Skin epidermis (tissue), 12 donors: ENCODE measurements at regions not wholly inside any gene's neighbourhood (a gene's known extent, or its start where the extent isn't known, plus 50 kb on each side); places are given as distances from the start of the nearest gene placed in this dataset.

Source experiments
- H3K27ac ChIP-seq, 21 experiments: fragments of 200-600 bp; sonication (generic) in 11 of 21; one replicate each; pipeline ENCODE4 v1.5.0; 2020; ENCODE audit warnings: mild to moderate bottlenecking in 3 of 21, inconsistent platforms in 2 of 21, moderate library complexity in 2 of 21
- H3K4me3 ChIP-seq, 7 experiments: fragments of 200-600 bp; sonication (generic) in 2 of 7; one replicate each; pipeline ENCODE4 v1.5.0; 2020; ENCODE audit warnings: inconsistent platforms in 2 of 7, mild to moderate bottlenecking in 2 of 7, moderate library complexity in 1 of 7

- Histone ChIP-seq H3K27ac (no peak overlapping the region), H3K4me3 (no peak overlapping the region)
Observed at GRCh38 chr2:19670303-19670702, 231.5 kb downstream of the TTC32 start.

GRCh38 chr2:19669559-19669958 lies 232.2 kb downstream of the TTC32 start:
- no peak overlapping the region for H3K4me3 ChIP-seq
- H3K27ac ChIP-seq, result no peak overlapping the region

GRCh38 chr2:19669126-19669525 lies 232.7 kb downstream of the TTC32 start:
- H3K4me3 ChIP-seq, result no peak overlapping the region

GRCh38 chr2:19667536-19667949 lies 234.2 kb downstream of the TTC32 start:
- H3K27ac ChIP-seq, result no peak overlapping the region
- no peak overlapping the region for H3K4me3 ChIP-seq

More at GRCh38 chr2:19669126-19669525, 232.7 kb downstream of the TTC32 start:
- H3K27ac ChIP-seq, result no peak overlapping the region

GRCh38 chr2:19667085-19667484 lies 234.7 kb downstream of the TTC32 start:
- Histone ChIP-seq H3K4me3 (no peak overlapping the region), H3K27ac (no peak overlapping the region)

- Histone ChIP-seq H3K4me3 (no peak overlapping the region), H3K27ac (peak overlapping the region in 1 of 21 experiments; percentile 29)
Observed at GRCh38 chr2:19664646-19665045, 237.1 kb downstream of the TTC32 start.

- Histone ChIP-seq H3K27ac (no peak overlapping the region), H3K4me3 (no peak overlapping the region)
Observed at GRCh38 chr2:19659024-19659792, 242.6 kb downstream of the TTC32 start.

- H3K27ac ChIP-seq, result no peak overlapping the region
- H3K4me3 ChIP-seq, result no peak overlapping the region
Observed at GRCh38 chr2:19656011-19656410, 245.8 kb downstream of the TTC32 start.

GRCh38 chr2:19654310-19655090 lies 247.3 kb downstream of the TTC32 start:
- no peak overlapping the region for H3K27ac ChIP-seq
- H3K4me3 ChIP-seq, result no peak overlapping the region

- Histone ChIP-seq H3K4me3 (no peak overlapping the region), H3K27ac (no peak overlapping the region)
Observed at GRCh38 chr2:19653509-19653908, 248.3 kb downstream of the TTC32 start.

GRCh38 chr2:19652811-19653210 lies 249.0 kb downstream of the TTC32 start:
- no peak overlapping the region for H3K27ac ChIP-seq
- no peak overlapping the region for H3K4me3 ChIP-seq

- Histone ChIP-seq H3K4me3 (no peak overlapping the region), H3K27ac (no peak overlapping the region)
Observed at GRCh38 chr2:19651466-19651865, 250.3 kb downstream of the TTC32 start.

- H3K27ac ChIP-seq, result peak overlapping the region in 9 of 21 experiments; percentile 19 to 63 (median 36)
Observed at GRCh38 chr2:19649785-19650380, 251.9 kb downstream of the TTC32 start.

GRCh38 chr2:19649142-19649541 lies 252.6 kb downstream of the TTC32 start:
- Histone ChIP-seq H3K4me3 (no peak overlapping the region), H3K27ac (no peak overlapping the region)

More at GRCh38 chr2:19649785-19650380, 251.9 kb downstream of the TTC32 start:
- H3K4me3 ChIP-seq, result no peak overlapping the region

- Histone ChIP-seq H3K27ac (no peak overlapping the region), H3K4me3 (no peak overlapping the region)
Observed at GRCh38 chr2:19648583-19648982, 253.2 kb downstream of the TTC32 start.

GRCh38 chr2:19646987-19647386 lies 254.8 kb downstream of the TTC32 start:
- H3K27ac ChIP-seq, result no peak overlapping the region
- H3K4me3 ChIP-seq, result no peak overlapping the region

- Histone ChIP-seq H3K27ac (no peak overlapping the region), H3K4me3 (no peak overlapping the region)
Observed at GRCh38 chr2:19644763-19645162, 257.0 kb downstream of the TTC32 start.

- H3K27ac ChIP-seq, result no peak overlapping the region
- H3K4me3 ChIP-seq, result no peak overlapping the region
Observed at GRCh38 chr2:19643117-19643518, 258.7 kb downstream of the TTC32 start.

- Histone ChIP-seq H3K4me3 (no peak overlapping the region), H3K27ac (no peak overlapping the region)
Observed at GRCh38 chr2:19642501-19642900, 259.3 kb downstream of the TTC32 start.

GRCh38 chr2:19635951-19636510 lies 265.8 kb downstream of the TTC32 start:
- H3K4me3 ChIP-seq, result no peak overlapping the region
- no peak overlapping the region for H3K27ac ChIP-seq
